GM21786 (cell line): ENCODE measurements at regions not wholly inside any gene's neighbourhood (a gene's known extent, or its start where the extent isn't known, plus 50 kb on each side); places are given as distances from the start of the nearest gene placed in this dataset.
A peak's percentile ranks its signal among the peaks of the same experiment; 100 is the strongest.
"Not testable (repeated sequence)": the region's sequence is repeated elsewhere in the genome, so short reads cannot be mapped to it uniquely, and the experiment has no call there.

Experiments
- ATAC-seq: cut with Tn5 transposase; IDR thresholded peaks from one replicate; pipeline ENCODE4 v1.9.1; 2021; ENCODE audit not compliant: unreplicated experiment

DNA sequence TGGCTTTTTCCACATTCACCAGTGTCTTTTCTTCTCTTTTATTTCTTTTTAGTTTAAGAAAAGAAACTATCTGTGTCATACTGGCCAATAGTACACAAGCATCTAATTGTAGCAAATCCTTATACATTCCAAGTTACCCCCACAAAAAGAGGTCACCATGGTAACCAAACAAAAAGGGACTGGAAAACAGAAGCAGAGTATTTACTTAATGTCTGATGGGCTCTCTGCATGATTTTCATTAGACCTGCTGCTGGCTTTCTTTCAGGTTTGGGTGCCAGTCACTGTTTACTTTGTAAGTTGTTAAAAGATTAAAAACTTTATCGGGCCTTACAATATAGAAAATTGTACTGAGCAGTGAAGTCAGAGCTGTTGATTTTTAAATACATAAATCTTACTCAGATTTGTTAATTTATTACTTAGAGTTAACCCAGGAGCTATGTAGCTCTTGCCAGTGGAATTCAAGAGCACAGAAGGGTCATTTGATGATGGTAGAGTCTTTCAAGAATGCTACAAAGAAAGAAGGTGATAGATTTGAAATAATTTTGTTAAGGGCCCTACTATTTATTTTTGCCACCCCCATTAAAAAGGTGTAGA, 123.9 kb downstream of the BRMS1L start:
- no peak for ATAC-seq

DNA sequence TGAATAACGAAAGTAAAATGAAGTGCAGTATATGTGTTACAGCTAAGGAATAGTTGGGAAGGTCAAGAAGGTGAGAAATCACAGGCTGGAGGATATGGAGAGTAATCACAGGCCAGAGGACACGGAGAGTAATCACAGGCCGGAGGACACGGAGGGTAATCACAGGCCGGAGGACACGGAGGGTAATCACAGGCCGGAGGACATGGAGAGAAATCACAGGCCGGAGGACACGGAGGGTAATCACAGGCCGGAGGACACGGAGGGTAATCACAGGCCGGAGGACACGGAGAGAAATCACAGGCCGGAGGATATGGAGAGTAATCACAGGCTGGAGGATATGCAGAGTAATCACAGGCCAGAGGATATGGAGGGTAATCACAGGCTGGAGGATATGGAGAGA, 121.8 kb downstream of the BRMS1L start:
- ATAC-seq, result not testable (repeated sequence)

DNA sequence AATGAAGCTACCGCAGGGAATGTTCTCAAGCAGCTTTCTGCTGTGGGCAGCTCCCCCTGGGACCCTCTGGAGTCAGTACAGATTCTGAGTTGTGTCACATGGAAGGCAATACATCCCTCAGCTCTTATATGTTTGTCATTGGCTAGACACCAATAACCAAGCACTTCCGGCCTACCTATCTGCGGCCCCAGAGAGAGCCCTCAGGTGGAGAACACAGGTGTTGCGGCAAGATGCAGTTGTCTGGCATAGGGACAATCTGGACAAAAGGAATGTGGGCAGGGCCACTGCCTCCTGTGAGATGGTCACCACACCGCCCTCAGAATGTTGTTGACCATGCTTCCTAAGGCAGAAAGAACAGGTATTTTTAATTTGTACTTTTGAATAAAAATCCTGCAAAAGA, 118.7 kb downstream of the BRMS1L start:
- peak; percentile 44 for ATAC-seq

DNA sequence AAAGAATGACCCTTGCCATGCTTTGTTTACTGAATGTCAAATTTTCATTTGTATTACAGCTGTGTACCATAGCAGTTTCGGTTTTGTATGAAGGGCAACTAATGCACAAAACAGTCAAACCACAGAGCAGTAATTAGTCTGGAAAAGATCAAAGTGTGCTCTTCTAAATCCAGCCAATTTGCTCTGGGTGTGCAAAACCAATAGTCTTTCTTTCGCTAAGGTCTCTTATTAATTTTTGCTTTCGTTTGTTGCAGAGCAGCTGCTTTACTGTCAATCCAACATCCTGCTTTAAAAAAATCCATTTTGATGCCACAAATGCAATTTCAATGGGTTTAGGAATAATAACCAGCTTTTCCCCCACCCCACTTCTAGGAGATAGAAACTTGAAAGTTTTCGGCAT, 114.2 kb downstream of the BRMS1L start:
- ATAC-seq, result peak; percentile 66

DNA sequence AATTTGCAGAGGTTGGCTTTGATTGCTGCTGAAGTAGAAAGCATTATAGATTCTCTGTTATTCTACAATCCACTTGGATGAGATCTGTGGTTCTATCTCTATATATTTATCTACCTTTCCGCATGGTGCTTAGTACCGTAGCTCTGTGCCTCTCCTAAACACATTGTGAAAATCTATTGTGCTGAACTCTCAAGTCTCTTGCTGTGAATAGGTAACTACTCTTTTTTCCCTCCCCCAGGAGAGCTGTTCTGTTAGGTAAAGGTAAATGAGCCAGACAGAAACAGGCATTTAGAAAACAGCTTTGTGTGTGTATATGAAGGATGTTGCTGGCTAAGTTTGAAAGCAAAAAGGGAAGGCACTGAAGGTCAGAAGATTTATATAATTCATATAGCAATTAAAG, 112.6 kb downstream of the BRMS1L start:
- ATAC-seq, result no peak

DNA sequence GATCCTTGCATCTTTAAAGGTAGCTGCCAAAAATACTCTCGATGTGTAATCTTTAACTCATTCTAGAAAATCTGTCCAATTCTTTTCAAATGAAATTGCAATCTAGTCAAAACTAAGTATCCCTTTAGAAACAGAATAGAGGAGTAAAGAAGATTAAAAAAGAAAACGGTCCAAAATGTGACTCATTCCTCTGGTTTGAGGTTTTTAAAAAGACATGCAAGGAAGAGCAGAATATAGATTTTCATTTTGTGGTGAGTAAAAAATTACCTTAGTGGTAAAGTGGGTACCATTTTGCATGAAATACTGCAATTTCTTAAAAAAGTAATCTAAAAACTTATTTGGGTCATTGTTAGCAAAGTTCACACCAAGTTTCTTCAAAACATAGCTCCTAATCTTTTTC, 108.4 kb downstream of the BRMS1L start:
- ATAC-seq, result peak; percentile 70

DNA sequence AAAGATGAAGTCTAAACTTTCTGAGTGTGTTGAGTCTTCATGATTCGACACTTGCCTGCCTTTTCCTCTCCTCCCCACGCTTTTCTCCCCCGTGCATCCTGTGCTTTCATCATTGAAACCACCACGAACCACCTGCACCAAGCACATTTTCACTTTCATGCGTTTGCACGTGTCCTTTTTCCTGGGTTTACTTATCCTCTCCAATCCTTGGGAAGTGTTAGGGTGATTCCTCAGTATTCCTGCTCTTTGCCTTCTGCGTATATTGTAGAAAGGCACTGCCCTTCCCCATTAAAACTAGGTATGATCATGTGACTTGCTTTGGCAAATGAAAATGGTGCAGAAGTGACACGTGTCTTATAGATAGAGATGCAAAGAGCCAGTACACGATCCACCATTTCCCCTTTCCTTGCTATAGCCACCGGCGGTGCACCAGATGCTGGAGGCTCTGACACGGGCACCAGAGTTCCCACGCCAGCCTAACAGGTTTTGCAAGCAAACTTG, 106.6 kb downstream of the BRMS1L start:
- ATAC-seq, result peak; percentile 55

DNA sequence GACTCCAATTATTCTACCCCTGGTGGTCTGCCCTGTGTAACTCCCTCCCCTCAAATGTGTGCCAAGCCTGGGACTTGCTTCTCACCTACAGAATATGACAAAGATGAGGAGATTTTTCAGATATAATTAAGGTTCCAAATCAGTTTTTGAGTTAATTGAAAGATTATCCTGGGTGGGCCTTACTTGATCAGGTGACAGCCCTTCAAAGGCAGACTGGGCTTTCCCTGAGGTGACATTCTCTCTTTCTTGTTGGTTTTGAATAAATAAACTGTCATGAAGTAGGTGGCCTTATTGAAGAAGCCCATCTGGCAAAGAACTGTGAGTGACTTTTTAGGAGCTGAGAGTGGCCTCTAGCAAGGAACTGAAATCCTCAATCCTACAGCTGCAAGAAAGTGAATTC, 106.0 kb downstream of the BRMS1L start:
- peak; percentile 5 for ATAC-seq

DNA sequence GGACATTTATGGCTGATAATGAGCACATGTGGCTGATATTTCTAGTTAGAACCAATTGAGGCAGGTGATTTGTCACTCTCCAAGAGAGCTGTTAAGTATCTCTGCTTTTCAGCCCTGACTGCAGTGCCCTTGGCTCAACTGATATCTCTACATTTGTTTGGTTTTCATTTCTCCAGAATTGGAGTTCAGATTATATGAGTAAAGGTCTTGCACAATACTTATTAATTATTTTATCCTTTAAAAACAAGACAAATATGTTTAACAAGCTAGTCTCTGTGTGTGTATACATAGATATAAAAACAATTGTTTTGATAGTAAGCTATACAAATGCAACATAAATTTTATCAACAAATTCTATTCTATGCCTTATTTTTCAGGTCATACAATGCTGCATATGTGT, 105.2 kb downstream of the BRMS1L start:
- ATAC-seq, result no peak

DNA sequence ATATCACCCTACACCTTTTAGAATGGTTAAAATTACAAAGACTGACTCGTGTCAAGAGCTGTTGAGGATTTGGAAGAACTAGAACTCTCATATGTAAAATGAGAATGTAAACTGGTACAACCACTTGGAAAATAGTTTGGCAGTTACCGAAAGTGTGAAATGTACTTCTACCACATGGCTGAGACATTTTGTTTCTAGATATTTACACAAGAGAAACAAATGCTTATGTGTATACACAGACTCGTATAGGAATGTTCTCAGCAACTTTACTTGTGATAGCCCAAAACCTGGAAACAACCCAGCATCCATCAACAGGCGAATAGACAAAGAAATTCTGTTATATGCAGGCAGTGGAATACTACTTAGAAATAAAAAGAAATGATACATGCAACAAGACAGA, 103.0 kb downstream of the BRMS1L start:
- ATAC-seq, result no peak

DNA sequence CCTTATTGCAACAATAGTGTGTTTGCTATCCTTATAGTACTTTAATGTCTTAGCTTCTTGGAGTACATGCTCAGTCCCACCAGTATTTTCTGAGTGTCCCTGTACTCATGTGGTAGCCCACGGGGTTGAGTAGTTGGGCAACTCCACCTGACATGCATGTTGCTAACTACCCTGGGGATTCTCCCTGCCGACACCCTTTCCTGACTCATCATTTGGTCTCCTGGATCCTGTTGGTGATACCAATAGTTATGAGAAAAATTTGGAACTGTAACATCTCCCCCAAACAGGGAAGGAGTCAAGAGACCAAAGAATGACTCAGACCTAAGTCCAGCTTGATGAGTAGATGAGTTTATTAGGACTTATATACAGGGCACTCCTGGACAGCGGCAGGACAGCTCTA, 101.6 kb downstream of the BRMS1L start:
- ATAC-seq, result no peak

DNA sequence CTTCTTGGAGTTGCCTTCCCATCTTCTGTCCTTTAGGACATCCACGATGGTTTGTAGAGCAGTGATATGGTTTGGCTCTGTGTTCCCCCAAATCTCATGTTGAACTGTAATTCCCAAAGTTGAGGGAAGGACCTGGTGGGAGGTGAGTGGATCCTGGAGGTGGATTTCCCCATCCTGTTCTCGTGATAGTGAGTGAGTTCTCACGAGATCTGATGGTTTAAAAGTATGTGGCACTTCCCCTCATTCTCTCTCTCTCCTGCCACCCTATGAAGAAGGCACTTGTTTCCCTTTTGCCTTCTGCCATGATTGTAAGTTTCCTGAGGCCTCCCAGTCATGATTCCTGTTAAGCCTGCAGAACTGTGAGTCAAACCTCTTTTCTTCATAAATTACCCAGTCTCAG, 99.2 kb downstream of the BRMS1L start:
- no peak for ATAC-seq

DNA sequence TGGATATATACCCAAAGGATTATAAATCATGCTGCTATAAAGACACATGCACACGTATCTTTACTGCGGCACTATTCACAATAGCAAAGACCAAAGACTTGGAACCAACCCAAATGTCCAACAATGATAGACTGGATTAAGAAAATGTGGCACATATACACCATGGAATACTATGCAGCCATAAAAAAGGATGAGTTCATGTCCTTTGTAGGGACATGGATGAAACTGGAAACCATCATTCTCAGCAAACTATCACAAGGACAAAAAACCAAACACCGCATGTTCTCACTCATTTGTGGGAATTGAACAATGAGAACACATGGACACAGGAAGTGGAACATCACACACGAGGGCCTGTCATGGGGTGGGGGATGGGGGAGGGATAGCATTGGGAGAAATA, 96.5 kb downstream of the BRMS1L start:
- ATAC-seq, result not testable (repeated sequence)

DNA sequence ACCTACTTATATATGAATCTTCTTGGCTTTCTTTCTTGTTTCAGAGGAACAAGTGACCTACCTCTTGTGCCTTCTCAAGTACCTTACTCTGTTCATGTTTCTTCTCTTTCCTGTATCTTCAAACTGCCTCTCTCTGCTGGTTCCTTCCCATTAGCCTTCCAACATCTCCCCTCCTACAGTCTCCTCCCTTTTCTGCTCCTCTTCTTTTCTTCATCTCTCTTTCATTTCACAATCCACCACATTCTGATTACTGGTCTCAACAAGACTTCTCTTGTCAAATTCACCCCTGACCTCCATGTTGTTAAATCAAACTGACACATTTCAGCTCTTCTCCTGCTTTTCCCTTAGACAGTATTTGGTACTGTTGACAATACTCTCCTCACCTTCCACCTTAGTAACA, 95.6 kb downstream of the BRMS1L start:
- ATAC-seq, result no peak
